Erythroblast (primary cell): ENCODE measurements at regions not wholly inside any gene's neighbourhood (a gene's known extent, or its start where the extent isn't known, plus 50 kb on each side); places are given as distances from the start of the nearest gene placed in this dataset.

Experiments used
- GATA1 ChIP-seq: IDR thresholded peaks from 2 replicates; pipeline ENCODE4 v1.6.1; 2011; ENCODE audit warnings: low read depth, mild to moderate bottlenecking, control low read depth, low read length, moderate library complexity
- POLR2A ChIP-seq: IDR thresholded peaks from 2 replicates; pipeline ENCODE4 v1.6.1; 2011; ENCODE audit warnings: mild to moderate bottlenecking, low read length

DNA sequence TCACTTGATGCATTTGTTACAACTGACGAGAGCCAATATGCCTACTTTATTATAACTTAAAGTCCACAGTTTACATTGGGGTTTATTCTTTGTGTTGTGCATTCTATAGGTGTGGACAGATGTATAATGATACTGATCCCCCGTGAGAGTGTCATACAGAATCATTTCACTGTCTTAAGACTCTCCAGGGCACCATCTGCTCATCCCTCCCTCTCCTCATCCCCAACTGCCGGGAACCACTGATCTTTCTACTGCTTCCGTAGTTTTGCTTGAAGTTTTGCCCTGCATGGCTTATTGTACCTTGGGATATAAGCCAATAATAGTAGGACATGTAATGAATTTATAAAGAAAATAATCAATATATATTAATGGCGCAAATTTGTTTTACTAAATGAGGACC is 137.8 kb upstream of the MSX1 start:
- TF ChIP-seq GATA1 (no peak), POLR2A (no peak)
